ENCODE measurements at regions not wholly inside any gene's neighbourhood (a gene's known extent, or its start where the extent isn't known, plus 50 kb on each side); places are given as distances from the start of the nearest gene placed in this dataset.

DNA sequence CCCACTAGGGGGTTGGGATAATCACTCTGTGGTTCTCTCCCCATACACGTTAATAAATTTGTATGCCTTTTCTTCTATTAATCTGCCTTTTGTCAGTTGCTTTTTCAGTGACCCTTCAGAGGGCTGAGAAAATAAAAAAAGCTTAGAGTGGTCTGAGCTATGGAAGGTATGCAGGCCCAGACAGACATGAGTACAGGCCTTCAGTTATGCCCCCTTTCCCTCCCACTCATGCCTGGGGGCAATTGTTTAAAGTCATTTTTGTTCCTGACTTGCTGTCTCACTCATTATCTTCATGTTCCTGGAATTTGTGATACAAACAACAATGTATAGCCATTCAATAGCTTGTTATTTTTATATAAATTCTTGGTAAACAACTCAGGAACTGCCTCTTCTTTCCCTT lies 170.8 kb downstream of the AKR1D1 start:
- no peak for TF ChIP-seq EZH2 (IDR thresholded peaks at IDR 0.05)
- no peak for TF ChIP-seq ZFX (IDR thresholded peaks at IDR 0.05)
- no peak for TF ChIP-seq POLR2A (IDR thresholded peaks at IDR 0.05; ENCODE audit: borderline replicate concordance, extremely low read depth, insufficient read depth, insufficient read length)

All from HCT116 (cell line).